Mesodermal cell (in vitro differentiated cells): ENCODE measurements at regions not wholly inside any gene's neighbourhood (a gene's known extent, or its start where the extent isn't known, plus 50 kb on each side); places are given as distances from the start of the nearest gene placed in this dataset.

Source experiments
- H3K27ac ChIP-seq: 2 replicates; pipeline ENCODE4 v1.7.0; 2013; ENCODE audit warnings: mild to moderate bottlenecking, low read depth, low read length, moderate library complexity; ENCODE audit not compliant: severe bottlenecking
- H3K36me3 ChIP-seq: 2 replicates; pipeline ENCODE4 v1.7.1; 2013; ENCODE audit warnings: mild to moderate bottlenecking, low read length, moderate library complexity; ENCODE audit not compliant: control insufficient read depth, insufficient read depth
- H3K4me1 ChIP-seq: one replicate; pipeline ENCODE4 v1.7.1; 2013; ENCODE audit warnings: mild to moderate bottlenecking, low read length; ENCODE audit not compliant: insufficient read depth, control insufficient read depth, poor library complexity, severe bottlenecking
- H3K4me3 ChIP-seq: 2 replicates; pipeline ENCODE4 v1.7.0; 2013; ENCODE audit warnings: low read length, control low read depth, mild to moderate bottlenecking; ENCODE audit not compliant: insufficient read depth, poor library complexity, severe bottlenecking; ENCODE audit errors: extremely low read depth
- H3K9me3 ChIP-seq: 2 replicates; pipeline ENCODE4 v1.7.1; 2013; ENCODE audit warnings: mild to moderate bottlenecking, low read length, moderate library complexity; ENCODE audit not compliant: control insufficient read depth
- WGBS, 2 experiments: methylation state at CpG; one replicate each; pipeline ENCODE4 v1.1.5; 2013; ENCODE audit warnings: missing lambda C conversion rate in 2 of 2; ENCODE audit not compliant: insufficient coverage in 2 of 2; 5-methylcytosine and 5-hydroxymethylcytosine counted together

- H3K4me1 ChIP-seq = no peaks in the 10 kb centered on the region
- 80 to 100% methylated on average over 1 to 2 of the region's 4 CpGs for WGBS, 2 experiments
Observed at GRCh38 chr1:213864091-213864490, 123.7 kb upstream of the PROX1 start.

GRCh38 chr1:213868482-213868881 lies 119.3 kb upstream of the PROX1 start:
- no peaks in the 10 kb centered on the region for H3K36me3 ChIP-seq
- WGBS, 2 experiments = 83 to 100% methylated on average over 1 of the region's 2 CpGs
- no peak overlapping the region for H3K27ac ChIP-seq
- no peaks in the 10 kb centered on the region for H3K4me1 ChIP-seq
- H3K4me3 ChIP-seq = no peak overlapping the region
- H3K9me3 ChIP-seq = no peaks in the 10 kb centered on the region

More at GRCh38 chr1:213864091-213864490, 123.7 kb upstream of the PROX1 start:
- Histone ChIP-seq H3K9me3 (no peaks in the 10 kb centered on the region), H3K36me3 (no peaks in the 10 kb centered on the region), H3K27ac (no peak overlapping the region), H3K4me3 (no peak overlapping the region)

GRCh38 chr1:213871179-213871578 lies 116.6 kb upstream of the PROX1 start:
- H3K4me1 ChIP-seq = no peaks in the 10 kb centered on the region
- H3K4me3 ChIP-seq = no peak overlapping the region
- H3K9me3 ChIP-seq = no peaks in the 10 kb centered on the region
- no peaks in the 10 kb centered on the region for H3K36me3 ChIP-seq
- H3K27ac ChIP-seq = no peak overlapping the region
- WGBS, 2 experiments = 92 to 95% methylated on average over 2 to 4 of the region's 4 CpGs

- Histone ChIP-seq H3K27ac (no peak overlapping the region), H3K4me3 (no peak overlapping the region), H3K4me1 (no peaks in the 10 kb centered on the region), H3K9me3 (no peaks in the 10 kb centered on the region), H3K36me3 (no peaks in the 10 kb centered on the region)
- 91 to 96% methylated on average over 5 to 6 of the region's 7 CpGs for WGBS, 2 experiments
Observed at GRCh38 chr1:213874789-213875188, 113.0 kb upstream of the PROX1 start.

GRCh38 chr1:213876531-213876930 lies 111.2 kb upstream of the PROX1 start:
- Histone ChIP-seq H3K27ac (no peak overlapping the region), H3K4me3 (no peak overlapping the region), H3K36me3 (no peaks in the 10 kb centered on the region), H3K4me1 (no peaks in the 10 kb centered on the region), H3K9me3 (no peaks in the 10 kb centered on the region)

GRCh38 chr1:213883618-213884017 lies 104.2 kb upstream of the PROX1 start:
- H3K4me1 ChIP-seq = no peaks in the 10 kb centered on the region
- H3K27ac ChIP-seq = no peak overlapping the region
- H3K4me3 ChIP-seq = no peak overlapping the region
- H3K36me3 ChIP-seq = no peaks in the 10 kb centered on the region
- WGBS, 2 experiments = 95 to 96% methylated on average over 2 of the region's 2 CpGs
- no peaks in the 10 kb centered on the region for H3K9me3 ChIP-seq

GRCh38 chr1:213884402-213884801 lies 103.4 kb upstream of the PROX1 start:
- Histone ChIP-seq H3K27ac (no peak overlapping the region), H3K36me3 (no peaks in the 10 kb centered on the region), H3K9me3 (no peaks in the 10 kb centered on the region), H3K4me3 (no peak overlapping the region), H3K4me1 (no peaks in the 10 kb centered on the region)
- 0% methylated on average over 1 of the region's 1 CpG for WGBS, 2 experiments

GRCh38 chr1:213884942-213885341 lies 102.8 kb upstream of the PROX1 start:
- H3K27ac ChIP-seq = no peak overlapping the region
- WGBS, 2 experiments = 96 to 100% methylated on average over 3 to 4 of the region's 4 CpGs
- H3K4me3 ChIP-seq = no peak overlapping the region
- no peaks in the 10 kb centered on the region for H3K36me3 ChIP-seq
- no peaks in the 10 kb centered on the region for H3K9me3 ChIP-seq
- no peaks in the 10 kb centered on the region for H3K4me1 ChIP-seq

- Histone ChIP-seq H3K4me1 (no peaks in the 10 kb centered on the region), H3K36me3 (no peaks in the 10 kb centered on the region), H3K4me3 (no peak overlapping the region), H3K27ac (no peak overlapping the region), H3K9me3 (no peaks in the 10 kb centered on the region)
- WGBS, 2 experiments = no CpG with 5 or more reads among the region's 1 CpG
Observed at GRCh38 chr1:213887842-213888241, 99.9 kb upstream of the PROX1 start.

GRCh38 chr1:213891989-213892902 lies 95.5 kb upstream of the PROX1 start:
- H3K9me3 ChIP-seq = no peaks in the 10 kb centered on the region
- 86 to 100% methylated on average over 2 of the region's 6 CpGs for WGBS, 2 experiments
- no peaks in the 10 kb centered on the region for H3K36me3 ChIP-seq
- no peak overlapping the region for H3K27ac ChIP-seq
- H3K4me3 ChIP-seq = no peak overlapping the region
- no peaks in the 10 kb centered on the region for H3K4me1 ChIP-seq

GRCh38 chr1:213898684-213899083 lies 89.1 kb upstream of the PROX1 start:
- no CpG with 5 or more reads among the region's 4 CpGs for WGBS, 2 experiments
- no peaks in the 10 kb centered on the region for H3K9me3 ChIP-seq

More at GRCh38 chr1:213898684-213899083, 89.1 kb upstream of the PROX1 start:
- no peaks in the 10 kb centered on the region for H3K4me1 ChIP-seq
- H3K27ac ChIP-seq = no peak overlapping the region
- no peak overlapping the region for H3K4me3 ChIP-seq
- H3K36me3 ChIP-seq = no peaks in the 10 kb centered on the region
